Ecto neural progenitor cell (in vitro differentiated cells): ENCODE measurements at regions not wholly inside any gene's neighbourhood (a gene's known extent, or its start where the extent isn't known, plus 50 kb on each side); places are given as distances from the start of the nearest gene placed in this dataset.

Experiments used
- DNase-seq: peaks from one replicate; pipeline ENCODE4 v3.0.0-alpha.2; 2018; ENCODE audit warnings: low spot score

- DNase-seq = no peak
Observed at GRCh38 chr4:45358573-45359506, 632.5 kb upstream of the GNPDA2 start.

GRCh38 chr4:45353161-45353560 is 626.8 kb upstream of the GNPDA2 start:
- DNase-seq = no peak

- no peak for DNase-seq
Observed at GRCh38 chr4:45350438-45350837, 624.1 kb upstream of the GNPDA2 start.

GRCh38 chr4:45349859-45350258 is 623.5 kb upstream of the GNPDA2 start:
- no peak for DNase-seq

- DNase-seq = no peak
Observed at GRCh38 chr4:45346816-45347435, 620.6 kb upstream of the GNPDA2 start.

- DNase-seq = no peak
Observed at GRCh38 chr4:45345558-45345957, 619.2 kb upstream of the GNPDA2 start.

DNA sequence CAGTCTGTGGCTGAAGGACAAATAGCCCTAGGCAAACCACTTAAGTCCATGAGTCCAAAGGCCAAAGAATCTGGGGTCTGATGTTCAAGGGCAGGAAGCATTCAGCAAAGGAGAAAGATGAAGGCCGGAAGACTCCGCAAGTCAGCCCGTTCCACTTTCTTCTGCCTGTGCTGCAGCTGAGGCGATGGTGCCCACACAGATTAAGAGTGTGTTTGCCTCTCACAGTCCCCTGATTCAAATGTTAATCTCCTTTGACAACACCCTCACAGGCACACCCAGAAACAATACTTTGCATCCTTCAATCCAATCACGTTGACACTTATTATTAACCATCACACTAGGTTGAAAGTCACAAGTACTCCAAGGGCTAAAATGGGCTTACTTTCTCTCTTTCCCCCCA is 605.4 kb upstream of the GNPDA2 start:
- DNase-seq = no peak

- DNase-seq = no peak
Observed at GRCh38 chr4:45327544-45327943, 601.2 kb upstream of the GNPDA2 start.

DNA sequence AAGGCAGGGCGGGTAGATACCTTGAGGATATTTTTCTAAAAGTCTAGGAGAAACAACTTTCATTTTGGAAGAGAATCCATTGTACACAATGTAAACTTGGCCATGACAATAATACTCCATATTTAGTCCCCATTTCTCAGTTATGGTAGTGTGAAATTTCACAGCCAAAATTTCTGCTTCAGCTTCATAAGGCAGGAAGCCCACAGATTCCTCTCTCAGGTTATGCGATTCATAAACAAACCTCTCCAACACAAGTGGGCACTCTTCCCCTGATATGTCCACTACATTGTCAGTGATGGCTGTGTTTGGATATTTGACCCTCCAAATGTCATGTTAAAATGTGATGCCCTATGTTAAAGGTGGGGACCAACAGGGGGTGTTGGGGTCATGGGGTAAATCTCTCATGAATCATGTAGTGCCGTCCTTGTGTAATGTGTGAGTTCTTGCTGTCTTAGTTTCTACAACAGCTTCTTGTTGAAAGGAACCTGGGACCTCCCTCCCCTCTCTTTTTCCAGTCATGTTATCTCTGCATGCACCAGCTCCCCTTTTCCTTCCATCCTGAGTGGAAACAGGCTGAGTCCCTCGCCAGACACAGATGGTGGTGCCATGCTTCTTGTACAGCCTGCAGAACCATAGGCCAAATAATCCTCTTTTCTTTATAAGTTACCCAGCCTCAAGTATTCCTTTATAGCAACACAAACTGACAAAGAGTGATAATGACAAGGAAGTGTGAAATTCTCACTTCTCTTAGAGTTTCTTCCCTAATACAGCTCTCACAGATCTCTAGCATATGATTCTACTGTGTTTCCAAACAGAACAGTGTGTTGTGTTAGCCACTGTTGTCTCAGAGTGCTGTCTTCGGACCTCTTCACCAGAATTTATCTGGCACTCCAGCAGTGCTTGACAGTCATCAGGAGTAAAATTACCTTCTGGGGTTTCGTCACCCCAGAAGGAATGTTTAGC is 598.4 kb upstream of the GNPDA2 start:
- no peak for DNase-seq

DNA sequence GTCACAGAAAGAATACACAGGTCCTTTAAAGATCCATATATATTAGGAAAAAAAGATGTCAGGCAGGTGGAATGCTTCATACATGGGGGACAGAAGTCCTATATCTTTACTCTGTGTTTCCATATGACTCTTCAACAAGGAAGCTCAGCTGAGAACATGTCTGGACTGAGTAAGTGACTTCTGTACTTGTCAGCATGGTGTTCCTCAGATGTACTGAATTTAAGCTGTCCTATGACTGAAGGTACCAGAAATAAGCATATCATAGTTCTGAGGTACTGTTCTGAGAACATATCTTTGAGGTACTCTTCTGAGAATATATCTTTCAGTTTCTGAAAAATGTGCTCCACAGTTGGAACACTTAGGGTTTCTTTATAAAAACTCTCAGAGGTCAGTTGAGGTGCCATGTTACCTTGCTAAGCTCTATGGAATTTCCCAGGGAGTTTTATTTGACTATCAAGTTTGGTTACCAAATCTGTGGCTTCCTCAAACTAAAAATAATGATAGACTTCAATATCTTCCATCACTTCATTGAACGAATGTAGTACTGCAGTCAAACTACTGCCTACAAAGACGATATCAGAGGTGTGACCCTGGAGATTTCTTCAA is 597.2 kb upstream of the GNPDA2 start:
- DNase-seq = no peak

- DNase-seq = no peak
Observed at GRCh38 chr4:45317739-45318138, 591.4 kb upstream of the GNPDA2 start.

GRCh38 chr4:45317276-45317675 is 590.9 kb upstream of the GNPDA2 start:
- no peak for DNase-seq

GRCh38 chr4:45316257-45316656 is 589.9 kb upstream of the GNPDA2 start:
- DNase-seq = no peak

- no peak for DNase-seq
Observed at GRCh38 chr4:45302828-45303227, 576.5 kb upstream of the GNPDA2 start.

- no peak for DNase-seq
Observed at GRCh38 chr4:45294464-45294863, 568.1 kb upstream of the GNPDA2 start.

DNA sequence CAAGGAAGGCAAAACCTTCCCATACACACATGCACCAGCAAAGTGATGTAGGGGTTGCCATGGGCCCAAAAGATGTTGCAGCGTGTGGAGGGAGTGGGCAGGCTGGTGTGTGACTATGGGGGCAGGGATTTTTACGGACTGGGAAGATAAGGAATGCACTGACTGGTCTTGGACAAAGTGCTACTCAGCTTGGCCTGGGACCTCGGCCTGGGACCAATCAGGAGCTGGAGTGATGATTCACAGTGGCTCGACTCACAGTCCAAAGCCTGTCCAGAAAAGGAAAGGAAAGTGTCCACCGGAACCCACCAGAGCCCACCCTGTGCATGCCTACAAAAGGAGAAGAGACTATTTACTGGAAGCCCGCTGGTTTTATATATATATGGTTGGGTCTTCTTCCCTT is 567.0 kb upstream of the GNPDA2 start:
- no peak for DNase-seq

DNA sequence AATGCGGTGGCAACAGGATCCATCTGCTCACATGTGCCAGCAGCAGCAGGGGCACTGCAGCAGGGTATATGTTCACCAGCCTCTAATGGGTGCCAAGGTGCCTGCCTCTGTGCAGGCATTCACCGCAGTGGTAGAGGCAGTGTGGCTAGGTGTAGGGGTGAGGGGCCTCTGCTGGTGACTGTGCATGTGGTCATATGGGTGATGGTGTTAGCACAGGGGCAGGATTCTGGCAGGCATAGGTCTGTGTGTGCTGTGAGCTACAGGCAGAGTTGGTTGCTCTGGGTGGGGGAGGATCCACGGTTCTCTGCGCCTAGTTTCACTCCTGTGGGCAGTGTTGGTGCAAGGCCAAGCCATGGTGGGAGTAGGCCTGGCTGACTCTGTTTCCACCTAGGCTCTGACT is 566.5 kb upstream of the GNPDA2 start:
- DNase-seq = no peak

GRCh38 chr4:45284400-45285085 is 558.2 kb upstream of the GNPDA2 start:
- no peak for DNase-seq

DNA sequence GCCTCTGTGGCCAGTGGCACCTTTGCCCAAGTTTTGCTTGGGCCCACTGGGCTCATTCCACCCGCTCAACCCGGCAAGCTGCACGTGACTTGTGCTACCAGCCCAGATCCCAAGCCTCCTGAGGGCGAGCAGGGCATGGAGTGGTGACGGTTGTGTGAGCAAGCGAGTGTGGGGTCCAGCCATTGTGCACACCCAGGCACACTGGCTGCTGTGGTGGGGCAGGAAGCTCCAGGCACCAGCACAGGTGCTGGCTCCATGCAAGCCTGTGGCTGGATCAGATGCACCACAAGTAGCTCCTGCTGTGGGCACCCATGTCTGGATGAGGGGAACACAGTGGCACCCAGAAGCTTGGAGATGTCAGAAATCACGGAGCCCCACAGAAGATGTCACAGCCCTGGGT is 557.0 kb upstream of the GNPDA2 start:
- DNase-seq = no peak

- DNase-seq = no peak
Observed at GRCh38 chr4:45280121-45280520, 553.8 kb upstream of the GNPDA2 start.

GRCh38 chr4:45275862-45276261 is 549.5 kb upstream of the GNPDA2 start:
- DNase-seq = no peak
